ENCODE measurements at regions not wholly inside any gene's neighbourhood (a gene's known extent, or its start where the extent isn't known, plus 50 kb on each side); places are given as distances from the start of the nearest gene placed in this dataset.

- no peak for TF ChIP-seq POLR2AphosphoS5 (IDR thresholded peaks at IDR 0.05; ENCODE audit: low read depth)
- no peak for TF ChIP-seq GABPA (IDR thresholded peaks at IDR 0.05; ENCODE audit: low read depth)
- TF ChIP-seq, protein P1, sequence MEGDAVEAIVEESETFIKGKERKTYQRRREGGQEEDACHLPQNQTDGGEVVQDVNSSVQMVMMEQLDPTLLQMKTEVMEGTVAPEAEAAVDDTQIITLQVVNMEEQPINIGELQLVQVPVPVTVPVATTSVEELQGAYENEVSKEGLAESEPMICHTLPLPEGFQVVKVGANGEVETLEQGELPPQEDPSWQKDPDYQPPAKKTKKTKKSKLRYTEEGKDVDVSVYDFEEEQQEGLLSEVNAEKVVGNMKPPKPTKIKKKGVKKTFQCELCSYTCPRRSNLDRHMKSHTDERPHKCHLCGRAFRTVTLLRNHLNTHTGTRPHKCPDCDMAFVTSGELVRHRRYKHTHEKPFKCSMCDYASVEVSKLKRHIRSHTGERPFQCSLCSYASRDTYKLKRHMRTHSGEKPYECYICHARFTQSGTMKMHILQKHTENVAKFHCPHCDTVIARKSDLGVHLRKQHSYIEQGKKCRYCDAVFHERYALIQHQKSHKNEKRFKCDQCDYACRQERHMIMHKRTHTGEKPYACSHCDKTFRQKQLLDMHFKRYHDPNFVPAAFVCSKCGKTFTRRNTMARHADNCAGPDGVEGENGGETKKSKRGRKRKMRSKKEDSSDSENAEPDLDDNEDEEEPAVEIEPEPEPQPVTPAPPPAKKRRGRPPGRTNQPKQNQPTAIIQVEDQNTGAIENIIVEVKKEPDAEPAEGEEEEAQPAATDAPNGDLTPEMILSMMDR (IDR thresholded peaks at IDR 0.05; ENCODE audit: insufficient read depth, low read length), result no peak
- TF ChIP-seq, protein P2, sequence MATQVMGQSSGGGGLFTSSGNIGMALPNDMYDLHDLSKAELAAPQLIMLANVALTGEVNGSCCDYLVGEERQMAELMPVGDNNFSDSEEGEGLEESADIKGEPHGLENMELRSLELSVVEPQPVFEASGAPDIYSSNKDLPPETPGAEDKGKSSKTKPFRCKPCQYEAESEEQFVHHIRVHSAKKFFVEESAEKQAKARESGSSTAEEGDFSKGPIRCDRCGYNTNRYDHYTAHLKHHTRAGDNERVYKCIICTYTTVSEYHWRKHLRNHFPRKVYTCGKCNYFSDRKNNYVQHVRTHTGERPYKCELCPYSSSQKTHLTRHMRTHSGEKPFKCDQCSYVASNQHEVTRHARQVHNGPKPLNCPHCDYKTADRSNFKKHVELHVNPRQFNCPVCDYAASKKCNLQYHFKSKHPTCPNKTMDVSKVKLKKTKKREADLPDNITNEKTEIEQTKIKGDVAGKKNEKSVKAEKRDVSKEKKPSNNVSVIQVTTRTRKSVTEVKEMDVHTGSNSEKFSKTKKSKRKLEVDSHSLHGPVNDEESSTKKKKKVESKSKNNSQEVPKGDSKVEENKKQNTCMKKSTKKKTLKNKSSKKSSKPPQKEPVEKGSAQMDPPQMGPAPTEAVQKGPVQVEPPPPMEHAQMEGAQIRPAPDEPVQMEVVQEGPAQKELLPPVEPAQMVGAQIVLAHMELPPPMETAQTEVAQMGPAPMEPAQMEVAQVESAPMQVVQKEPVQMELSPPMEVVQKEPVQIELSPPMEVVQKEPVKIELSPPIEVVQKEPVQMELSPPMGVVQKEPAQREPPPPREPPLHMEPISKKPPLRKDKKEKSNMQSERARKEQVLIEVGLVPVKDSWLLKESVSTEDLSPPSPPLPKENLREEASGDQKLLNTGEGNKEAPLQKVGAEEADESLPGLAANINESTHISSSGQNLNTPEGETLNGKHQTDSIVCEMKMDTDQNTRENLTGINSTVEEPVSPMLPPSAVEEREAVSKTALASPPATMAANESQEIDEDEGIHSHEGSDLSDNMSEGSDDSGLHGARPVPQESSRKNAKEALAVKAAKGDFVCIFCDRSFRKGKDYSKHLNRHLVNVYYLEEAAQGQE (IDR thresholded peaks at IDR 0.05; ENCODE audit: insufficient replicate concordance, low read depth), result no peak
- TF ChIP-seq SPI1 (IDR thresholded peaks at IDR 0.05; ENCODE audit: borderline replicate concordance, low read depth), result no peak
- H3K27ac ChIP-seq (replicated peaks), result no peak overlapping the region
- no peak overlapping the region for H3K4me3 ChIP-seq (replicated peaks; ENCODE audit: insufficient read depth, low read length)
- DNase-seq (ENCODE audit: low read depth in 1 of 2, low spot score in 1 of 2), result no peak
- no peaks in the 10 kb centered on the region for H3K27me3 ChIP-seq (ENCODE audit: insufficient read depth, poor library complexity, severe bottlenecking)
These were observed 174.8 kb downstream of the OLFM1 start for GRCh38 chr9:135262248-135262647.

DNA sequence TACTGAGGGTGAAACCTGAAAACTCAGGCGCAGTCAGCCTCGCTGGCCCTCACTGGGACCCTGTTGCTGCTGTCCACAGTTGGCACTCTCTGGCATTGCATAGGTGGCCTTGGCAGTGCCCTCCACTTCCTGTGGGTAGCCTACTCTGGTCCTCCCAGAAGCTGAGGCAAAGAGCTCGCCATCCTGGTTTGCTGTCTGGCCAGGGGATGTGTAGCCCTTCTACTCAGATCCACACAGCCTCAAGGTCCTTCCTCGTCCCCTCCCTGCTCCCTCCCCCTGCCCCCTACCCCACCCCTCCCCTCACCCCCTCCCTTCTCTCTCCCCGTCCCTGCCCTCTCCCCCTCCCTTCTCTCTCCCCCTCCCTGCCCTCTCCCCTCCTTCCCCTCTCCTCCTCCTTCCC lies 176.0 kb downstream of the OLFM1 start:
- no peak for TF ChIP-seq POLR2AphosphoS5 (IDR thresholded peaks at IDR 0.05; ENCODE audit: low read depth)
- TF ChIP-seq, protein P2 (IDR thresholded peaks at IDR 0.05; ENCODE audit: insufficient replicate concordance, low read depth), result no peak
- DNase-seq (ENCODE audit: low read depth in 1 of 2, low spot score in 1 of 2), result no peak
- Histone ChIP-seq H3K4me3 (replicated peaks; ENCODE audit: insufficient read depth, low read length) (no peak overlapping the region), H3K27ac (replicated peaks) (no peak overlapping the region), H3K27me3 (ENCODE audit: insufficient read depth, poor library complexity, severe bottlenecking) (no peaks in the 10 kb centered on the region)

DNA sequence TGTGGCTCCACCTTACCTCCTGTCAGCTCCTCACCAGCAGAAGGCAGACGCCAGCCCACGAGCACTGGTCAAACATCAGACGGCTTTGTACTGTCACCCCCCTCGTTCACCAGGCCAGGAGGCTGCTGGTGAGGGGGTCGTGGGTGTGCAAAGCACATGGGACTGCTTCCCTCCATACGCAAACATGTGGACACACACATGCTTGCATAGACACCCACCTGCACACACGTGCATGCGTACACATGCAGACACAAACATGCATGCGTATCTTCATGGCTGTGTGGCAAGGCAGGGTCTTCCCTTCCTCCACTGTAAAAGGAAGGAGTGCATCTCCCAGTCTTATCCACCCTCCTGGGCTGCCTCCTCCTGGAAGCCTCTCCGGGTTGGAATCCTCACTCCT lies 178.5 kb downstream of the OLFM1 start:
- TF ChIP-seq, protein P1 (IDR thresholded peaks at IDR 0.05; ENCODE audit: insufficient read depth, low read length), result no peak
- TF ChIP-seq, protein P2 (IDR thresholded peaks at IDR 0.05; ENCODE audit: insufficient replicate concordance, low read depth), result no peak
- no peak overlapping the region for H3K4me3 ChIP-seq (replicated peaks; ENCODE audit: insufficient read depth, low read length)
- no peaks in the 10 kb centered on the region for H3K27me3 ChIP-seq (ENCODE audit: insufficient read depth, poor library complexity, severe bottlenecking)

More for the DNA sequence above, 178.5 kb downstream of the OLFM1 start:
- no peak overlapping the region for H3K27ac ChIP-seq (replicated peaks)
- no peak for DNase-seq (ENCODE audit: low read depth in 1 of 2, low spot score in 1 of 2)
